Tibial artery (tissue), 4 donors: ENCODE measurements at regions not wholly inside any gene's neighbourhood (a gene's known extent, or its start where the extent isn't known, plus 50 kb on each side); places are given as distances from the start of the nearest gene placed in this dataset.

Experiments used
- DNase-seq, 2 donors: peaks; one replicate each; pipeline ENCODE4 v3.0.0-alpha.2; 2019
- H3K27ac ChIP-seq, 2 donors: fragments of 200-600 bp; sonication (generic) in 1 of 2; 1 replicate in 1 of 2; 2 replicates in 1 of 2; pipeline ENCODE4 v1.5.1; 2018 to 2019; ENCODE audit warnings: mild to moderate bottlenecking in 1 of 2
- H3K27me3 ChIP-seq, 2 donors: fragments of 200-600 bp; sonication (generic) in 1 of 2; one replicate each; pipeline versions ENCODE4 v1.5.1 to v1.6.0; 2016 to 2019
- H3K36me3 ChIP-seq, 3 donors: fragments of 200-600 bp; sonication (generic) in 2 of 3; one replicate each; pipeline ENCODE4 v1.5.1; 2016 to 2019; ENCODE audit warnings: mild to moderate bottlenecking in 2 of 3
- H3K4me1 ChIP-seq, 4 donors: fragments of 200-600 bp; sonication (generic) in 2 of 4; 1 replicate in 3 of 4; 2 replicates in 1 of 4; pipeline ENCODE4 v1.5.1; 2016 to 2019
- H3K4me3 ChIP-seq, 2 donors: fragments of 200-600 bp; sonication (generic) in 1 of 2; 1 replicate in 1 of 2; 2 replicates in 1 of 2; pipeline ENCODE4 v1.5.1; 2018 to 2019; ENCODE audit warnings: mild to moderate bottlenecking in 2 of 2
- H3K9me3 ChIP-seq, 3 donors: fragments of 200-600 bp; sonication (generic) in 1 of 3; one replicate each; pipeline ENCODE4 v1.5.1; 2016 to 2019
- CTCF ChIP-seq, 2 experiments: fragments of 200-600 bp in 1 of 2; fragments of 450-650 bp in 1 of 2; IDR thresholded peaks; one replicate each; pipeline ENCODE4 v1.5.1; 2017 to 2019; ENCODE audit warnings: antibody characterized with exemption in 2 of 2, mild to moderate bottlenecking in 1 of 2, moderate library complexity in 1 of 2
- intact Hi-C: fragments of 100-400 bp; cut with DNase I; formaldehyde crosslinking; loops from one replicate; pipeline ENCODE4 v1.15.0; 2023; ENCODE audit warnings: low total_unique reads

- Histone ChIP-seq H3K4me1 (no peaks in the 10 kb centered on the region), H3K9me3 (no peaks in the 10 kb centered on the region), H3K36me3 (no peaks in the 10 kb centered on the region), H3K4me3 (no peak overlapping the region), H3K27me3 (no peaks in the 10 kb centered on the region), H3K27ac (no peak overlapping the region)
- no peak for TF ChIP-seq CTCF (IDR thresholded peaks at IDR 0.05)
- intact Hi-C loops = no loop called here
- no peak for DNase-seq
These were observed 125.3 kb upstream of the PACRGL start for GRCh38 chr4:20574986-20575385.

GRCh38 chr4:20575486-20575885, 124.8 kb upstream of the PACRGL start:
- DNase-seq = no peak
- Histone ChIP-seq H3K4me1 (no peaks in the 10 kb centered on the region), H3K9me3 (no peaks in the 10 kb centered on the region), H3K4me3 (no peak overlapping the region), H3K36me3 (no peaks in the 10 kb centered on the region), H3K27me3 (no peaks in the 10 kb centered on the region), H3K27ac (no peak overlapping the region)
- intact Hi-C loops = no loop called here
- no peak for TF ChIP-seq CTCF (IDR thresholded peaks at IDR 0.05)

GRCh38 chr4:20576861-20577260, 123.4 kb upstream of the PACRGL start:
- Histone ChIP-seq H3K9me3 (no peaks in the 10 kb centered on the region), H3K27ac (no peak overlapping the region), H3K4me1 (no peaks in the 10 kb centered on the region), H3K36me3 (no peaks in the 10 kb centered on the region), H3K4me3 (no peak overlapping the region), H3K27me3 (no peaks in the 10 kb centered on the region)
- TF ChIP-seq CTCF (IDR thresholded peaks at IDR 0.05) = no peak
- DNase-seq = no peak
- intact Hi-C loops = no loop called here

- H3K4me1 ChIP-seq = no peaks in the 10 kb centered on the region
- intact Hi-C loops = no loop called here
- H3K9me3 ChIP-seq = no peaks in the 10 kb centered on the region
- no peaks in the 10 kb centered on the region for H3K36me3 ChIP-seq
- no peak for TF ChIP-seq CTCF (IDR thresholded peaks at IDR 0.05)
- no peak overlapping the region for H3K4me3 ChIP-seq
- H3K27ac ChIP-seq = no peak overlapping the region
- DNase-seq = no peak
- H3K27me3 ChIP-seq = no peaks in the 10 kb centered on the region
These were observed 122.6 kb upstream of the PACRGL start for GRCh38 chr4:20577702-20578101.

- no peak for TF ChIP-seq CTCF (IDR thresholded peaks at IDR 0.05)
These were observed 119.4 kb upstream of the PACRGL start for GRCh38 chr4:20580907-20581306.

GRCh38 chr4:20589436-20589835, 110.8 kb upstream of the PACRGL start:
- no peak for TF ChIP-seq CTCF (IDR thresholded peaks at IDR 0.05)
- H3K4me1 ChIP-seq = peaks cover 0 to 13% (median 0%) of the 10 kb centered on the region in 4 donors
- H3K9me3 ChIP-seq = no peaks in the 10 kb centered on the region
- H3K27ac ChIP-seq = no peak overlapping the region
- no peaks in the 10 kb centered on the region for H3K27me3 ChIP-seq
- peaks cover 0 to 6% (median 0%) of the 10 kb centered on the region in 3 donors for H3K36me3 ChIP-seq
- H3K4me3 ChIP-seq = no peak overlapping the region
- no peak for DNase-seq
- intact Hi-C loops = no loop called here

More at GRCh38 chr4:20580907-20581306, 119.4 kb upstream of the PACRGL start:
- H3K4me1 ChIP-seq = peaks cover 0 to 3% (median 0%) of the 10 kb centered on the region in 4 donors
- no peak for DNase-seq
- H3K27me3 ChIP-seq = no peaks in the 10 kb centered on the region
- H3K36me3 ChIP-seq = no peaks in the 10 kb centered on the region
- no peaks in the 10 kb centered on the region for H3K9me3 ChIP-seq
- H3K4me3 ChIP-seq = no peak overlapping the region
- no peak overlapping the region for H3K27ac ChIP-seq
- intact Hi-C loops = no loop called here
